Left cardiac atrium (tissue), 4 donors: ENCODE measurements at regions not wholly inside any gene's neighbourhood (a gene's known extent, or its start where the extent isn't known, plus 50 kb on each side); places are given as distances from the start of the nearest gene placed in this dataset.

Experiments used
- ATAC-seq, 2 donors: fragments of 200-7000 bp; cut with Tn5 transposase; one replicate each; pipeline ENCODE4 v1.9.1; 2020; ENCODE audit warnings: mild to moderate bottlenecking in 2 of 2, moderate library complexity in 2 of 2
- DNase-seq: peaks from one replicate; pipeline ENCODE4 v3.0.0-alpha.2; 2020
- intact Hi-C, 2 donors: fragments of 100-400 bp; cut with DNase I; formaldehyde crosslinking; loops; one replicate each; pipeline versions ENCODE4 v1.14.1 to v1.15.1; 2022 to 2023
- donor health status: DM: no; HTN: yes; CAD: no.
- donor health status: DM: no; HTN: yes; CAD: no; lungs with severe emphysema.
- donor health status: DM: yes; HTN: yes; CAD: no.
- donor health status: Dilated cardiomyopathy.

DNA sequence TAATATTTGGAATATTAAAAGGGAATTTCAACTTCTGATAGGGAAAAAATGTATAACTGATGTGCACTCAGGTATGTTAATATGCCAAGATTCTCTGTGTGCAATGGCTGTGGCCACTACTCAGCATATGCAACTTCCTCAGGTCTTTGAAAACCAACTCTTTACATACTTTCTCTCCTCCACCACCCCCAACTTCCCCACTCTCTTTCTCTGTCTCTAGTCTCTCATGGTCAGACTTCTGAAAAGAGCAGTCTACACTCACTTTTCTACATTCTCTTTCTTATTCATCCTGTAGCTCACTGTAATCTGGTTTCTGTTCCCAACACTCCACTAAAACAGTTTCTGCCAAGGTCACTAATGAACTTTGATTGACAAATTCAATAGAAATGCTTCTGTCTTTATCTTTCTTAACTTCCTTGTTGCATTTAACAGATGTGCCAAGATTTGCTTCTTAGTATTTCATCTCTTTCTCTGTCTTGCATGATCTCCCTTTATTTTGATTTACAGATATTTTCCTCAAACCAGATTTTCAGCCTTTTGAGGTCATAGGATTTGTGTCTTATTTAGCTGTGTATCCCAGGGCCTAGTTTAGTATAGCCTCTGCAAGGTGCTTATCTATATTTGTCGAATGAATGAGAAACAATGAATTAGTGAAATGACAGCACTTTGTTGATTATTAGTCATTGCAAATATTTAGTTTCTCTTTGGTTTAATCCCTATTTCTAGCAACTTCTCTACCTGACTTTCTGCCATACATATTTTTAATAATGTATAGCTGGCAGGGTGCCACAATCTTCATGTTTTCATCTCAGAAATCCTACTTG is 168.9 kb downstream of the LMO4 start:
- intact Hi-C loops, result no loop called here
- ATAC-seq (no peak), DNase-seq (no peak)

DNA sequence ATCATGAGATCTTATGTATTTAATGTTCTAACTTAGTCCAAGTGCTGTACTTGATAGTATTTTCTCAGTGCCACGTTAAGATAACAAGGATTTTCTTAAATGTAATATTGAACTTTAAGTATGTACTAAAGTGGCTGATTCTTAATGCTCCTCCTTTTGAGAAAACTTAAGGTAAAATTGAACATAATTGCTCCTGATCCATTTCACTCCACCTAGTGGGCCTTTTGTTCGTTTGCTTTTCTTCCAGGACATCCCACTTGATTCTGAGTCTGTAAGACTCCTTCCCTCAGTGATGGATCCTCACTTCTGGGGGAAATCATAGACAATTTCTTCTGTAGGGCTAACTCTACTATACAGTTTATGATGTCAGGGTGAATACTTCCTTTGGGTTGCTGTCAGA is 173.1 kb downstream of the LMO4 start:
- ATAC-seq (no peak), DNase-seq (no peak)
- intact Hi-C loops, result no loop called here

DNA sequence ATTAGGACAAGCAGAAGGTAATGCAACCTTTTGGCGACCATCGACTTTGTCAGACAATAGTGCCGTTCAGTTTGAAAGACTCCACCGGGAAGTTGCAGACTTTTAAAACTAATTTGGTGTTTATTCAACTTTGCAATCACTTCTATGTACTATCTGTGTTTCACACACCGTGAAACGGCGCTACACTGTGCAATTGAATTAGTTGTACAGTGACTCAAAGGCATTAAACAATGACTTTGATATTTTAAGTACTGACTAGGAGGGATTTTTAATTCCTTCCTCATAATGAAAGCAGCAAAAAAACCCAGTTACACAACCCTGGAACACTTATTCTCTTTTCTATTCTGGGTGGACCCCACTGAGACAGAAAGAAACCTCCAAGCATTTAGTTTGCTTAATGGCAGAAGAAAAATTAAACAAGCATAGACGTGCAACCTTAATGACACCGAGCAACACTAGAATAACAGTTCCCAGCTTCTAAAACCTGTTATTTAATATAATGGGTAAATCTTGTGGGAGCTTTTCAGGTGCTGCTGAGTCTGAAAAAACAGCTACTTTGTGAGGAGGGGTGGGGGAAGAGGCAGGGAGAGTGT is 176.8 kb downstream of the LMO4 start:
- intact Hi-C loops, result no loop called here
- ATAC-seq, result no peak
- no peak for DNase-seq

DNA sequence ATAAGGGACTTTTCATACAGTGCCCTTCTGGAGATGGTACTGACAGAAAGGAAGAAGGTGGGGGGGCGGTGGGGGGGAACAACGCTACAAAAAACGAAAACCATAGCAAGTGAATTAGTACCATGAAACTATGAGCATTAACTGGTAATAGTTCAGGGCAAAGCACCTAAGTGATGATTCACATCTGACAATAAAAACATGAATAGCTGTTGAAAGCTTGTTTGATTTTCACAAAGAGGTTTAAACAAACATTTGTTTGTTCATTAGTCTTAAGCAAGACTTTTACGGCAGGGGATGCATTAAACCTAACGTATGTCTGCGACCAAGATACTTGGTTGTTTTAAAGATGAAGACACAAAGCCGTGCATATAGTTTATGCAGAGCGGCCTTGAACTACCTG is 177.5 kb downstream of the LMO4 start:
- no peak for DNase-seq
- intact Hi-C loops, result no loop called here
- ATAC-seq, result no peak

DNA sequence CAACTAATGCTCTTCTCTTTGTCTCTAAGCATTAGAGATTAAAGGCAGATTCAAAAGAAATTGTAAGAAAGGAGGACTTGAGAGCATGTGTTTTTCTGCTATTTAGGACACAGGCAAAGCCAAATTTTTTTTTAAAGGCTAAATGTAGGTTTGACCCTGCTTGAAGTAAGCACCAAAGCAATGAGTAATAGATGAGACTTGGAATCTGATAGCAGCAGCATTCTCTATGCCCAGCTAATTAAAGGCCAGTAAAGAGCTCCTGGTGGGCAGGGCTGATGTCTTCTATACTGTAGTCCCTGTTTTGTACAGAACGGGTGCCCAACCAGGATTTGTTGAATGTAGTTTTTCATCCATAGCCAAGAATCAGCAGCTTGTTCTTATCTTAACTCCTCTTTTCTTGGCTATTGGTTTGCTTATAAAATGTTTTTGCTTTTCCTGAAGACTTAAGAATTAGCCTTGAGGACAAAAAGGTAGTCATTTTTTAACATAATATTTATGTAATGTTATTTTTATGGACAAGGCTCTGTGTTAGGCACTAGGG is 179.6 kb downstream of the LMO4 start:
- intact Hi-C loops, result no loop called here
- ATAC-seq (peak in 1 of 2 donors; percentile 71), DNase-seq (no peak)

DNA sequence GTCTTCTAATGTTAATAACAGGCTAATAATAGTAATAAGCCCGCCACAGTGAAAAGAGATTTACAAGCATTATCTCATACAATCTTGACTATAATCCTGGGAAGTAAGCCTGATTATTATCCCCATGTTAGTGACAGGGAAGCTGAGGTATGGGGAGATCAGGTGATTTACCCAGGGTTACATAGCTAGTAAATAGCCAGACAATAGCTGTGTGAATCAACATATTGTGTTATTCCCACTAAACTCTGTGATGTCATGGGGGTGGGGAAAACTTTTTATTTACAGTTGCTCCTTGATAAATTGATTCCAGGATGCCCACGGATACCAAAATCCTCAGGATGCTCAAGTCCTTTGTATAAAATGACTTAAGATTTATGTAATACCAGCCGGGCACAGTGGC is 181.9 kb downstream of the LMO4 start:
- no peak for ATAC-seq
- no peak for DNase-seq
- intact Hi-C loops, result no loop called here

DNA sequence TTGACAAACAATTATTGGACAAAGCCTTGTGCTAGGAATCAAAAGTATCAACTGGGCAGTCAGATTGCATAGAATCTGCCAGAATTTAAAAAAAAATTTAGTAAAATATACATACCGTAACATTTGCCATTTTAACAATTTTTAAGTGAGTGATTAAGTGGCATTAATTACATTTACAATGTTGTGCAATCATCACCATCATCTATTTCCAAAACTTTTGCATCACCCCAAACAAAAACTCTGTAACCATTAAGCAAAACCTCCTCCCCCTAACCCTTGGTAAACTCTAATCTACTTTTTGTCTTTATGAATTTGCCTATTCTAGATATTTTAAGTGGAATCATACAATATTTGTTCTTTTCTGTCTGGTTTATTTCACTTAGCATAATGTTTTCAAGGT is 182.8 kb downstream of the LMO4 start:
- intact Hi-C loops, result no loop called here
- ATAC-seq (no peak), DNase-seq (no peak)

DNA sequence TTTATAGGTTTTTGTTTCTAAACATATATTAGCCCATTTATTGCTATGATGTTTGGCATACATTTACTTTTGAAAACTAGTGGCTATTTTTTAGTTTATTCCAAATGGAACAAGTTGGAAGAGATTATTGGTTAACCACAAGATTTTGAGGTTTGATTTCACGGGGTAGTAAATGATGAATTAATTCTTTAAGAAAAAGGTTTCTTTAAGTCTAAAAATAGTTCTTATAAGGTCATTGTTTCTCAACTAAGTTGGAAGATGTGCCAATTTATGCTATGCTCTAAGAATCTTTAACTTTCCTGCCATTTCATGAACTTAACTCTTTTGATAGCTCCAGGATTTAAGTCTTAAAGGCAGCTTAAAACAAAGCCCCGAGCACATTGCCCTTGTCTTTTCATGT is 183.8 kb downstream of the LMO4 start:
- ATAC-seq (no peak), DNase-seq (no peak)
- intact Hi-C loops, result no loop called here

DNA sequence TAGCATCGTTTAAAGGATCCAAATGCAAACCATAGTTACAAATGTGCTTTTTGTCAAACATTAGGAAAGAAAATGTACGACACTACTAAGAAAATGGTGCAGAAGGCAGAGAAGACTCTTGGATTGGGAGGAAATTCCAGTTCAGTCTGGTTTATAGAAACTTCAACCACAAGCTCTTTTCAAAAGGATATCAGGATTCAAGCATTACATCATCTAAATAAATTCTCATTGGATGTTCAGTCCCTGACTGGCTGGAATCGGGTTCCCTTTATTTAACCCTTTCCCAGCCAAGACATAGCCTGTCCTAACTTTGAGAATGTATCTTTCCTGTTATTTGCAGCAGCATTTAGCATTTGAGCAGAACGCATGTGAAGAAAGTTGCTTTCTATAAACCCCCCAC is 184.6 kb downstream of the LMO4 start:
- ATAC-seq, result peak in 1 of 2 donors; percentile 22

DNA sequence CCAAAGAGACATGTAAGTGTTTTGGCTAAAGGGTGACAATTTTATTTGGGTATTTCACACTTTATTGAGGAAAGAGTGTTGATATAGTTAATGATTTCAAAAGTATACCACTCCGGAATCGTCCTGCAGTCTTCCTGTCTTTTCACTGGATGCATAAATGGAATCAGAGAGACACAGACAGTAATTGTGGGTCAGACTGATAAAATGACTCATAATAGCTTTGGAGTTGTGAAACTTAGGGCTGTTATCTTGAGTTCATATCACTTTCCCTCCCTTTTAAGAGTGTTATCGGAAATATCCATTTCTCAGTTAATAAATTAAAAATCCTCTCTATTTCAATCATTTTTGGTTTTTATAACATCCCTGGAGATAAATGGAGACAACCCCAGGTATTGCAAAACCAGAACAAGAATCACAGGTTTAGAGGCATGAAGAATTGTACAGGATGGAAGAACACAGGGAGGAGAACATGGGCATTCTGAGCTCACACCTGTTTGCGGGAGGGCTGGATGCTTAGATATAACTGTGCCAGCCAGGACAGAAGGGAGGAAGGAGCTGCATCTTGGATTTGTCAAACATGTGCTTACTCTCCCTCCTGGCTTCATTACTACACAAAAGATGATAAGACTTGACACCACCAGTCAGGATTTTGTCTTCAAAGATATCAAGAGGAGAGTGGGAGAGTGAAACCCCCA is 185.4 kb downstream of the LMO4 start:
- peak in 1 of 2 donors; percentile 88 for ATAC-seq
- intact Hi-C loops, result no loop called here
- DNase-seq, result no peak

More for the DNA sequence above, 184.6 kb downstream of the LMO4 start:
- no peak for DNase-seq
- intact Hi-C loops, result no loop called here

DNA sequence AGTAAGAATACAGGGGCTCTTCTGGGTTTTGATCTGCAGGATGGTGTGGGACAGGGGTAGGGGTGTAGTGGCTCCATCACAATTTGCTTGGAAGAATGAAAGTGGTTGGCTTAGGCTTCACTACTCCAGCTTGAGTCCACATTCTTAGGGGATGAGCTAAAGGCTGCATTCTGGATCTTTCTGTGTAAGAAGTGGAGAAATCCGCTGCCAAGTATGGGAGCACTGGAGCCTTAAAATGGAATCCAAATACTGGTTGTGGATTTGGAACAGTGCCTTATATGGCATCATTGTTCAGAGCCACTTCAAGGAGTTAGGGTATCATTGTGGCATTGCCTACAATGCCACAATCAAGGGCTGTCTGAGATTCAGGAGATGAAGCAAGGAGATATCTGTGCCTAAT is 187.1 kb downstream of the LMO4 start:
- intact Hi-C loops, result no loop called here
- DNase-seq, result no peak
- peak; percentile 14 to 34 for ATAC-seq

DNA sequence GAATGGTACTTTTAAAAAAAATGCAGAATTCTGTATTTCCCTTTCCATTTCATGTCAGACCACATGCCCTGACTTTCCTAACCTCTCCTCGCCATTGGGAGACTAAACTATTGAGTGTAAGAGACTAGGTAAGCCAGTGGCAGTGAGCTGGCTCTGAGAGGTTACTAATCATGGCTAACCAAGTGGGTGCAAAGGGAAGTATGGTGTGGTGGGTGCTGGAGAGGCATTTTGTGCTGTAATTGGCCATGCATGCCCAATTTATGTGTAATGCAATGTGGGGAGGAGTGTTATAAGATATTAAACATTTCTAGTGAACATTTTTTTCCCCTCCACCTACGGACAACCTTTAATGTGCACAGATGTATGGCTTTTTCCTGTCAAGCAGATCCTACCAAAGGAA is 190.1 kb downstream of the LMO4 start:
- ATAC-seq (no peak), DNase-seq (no peak)
- intact Hi-C loops, result no loop called here

DNA sequence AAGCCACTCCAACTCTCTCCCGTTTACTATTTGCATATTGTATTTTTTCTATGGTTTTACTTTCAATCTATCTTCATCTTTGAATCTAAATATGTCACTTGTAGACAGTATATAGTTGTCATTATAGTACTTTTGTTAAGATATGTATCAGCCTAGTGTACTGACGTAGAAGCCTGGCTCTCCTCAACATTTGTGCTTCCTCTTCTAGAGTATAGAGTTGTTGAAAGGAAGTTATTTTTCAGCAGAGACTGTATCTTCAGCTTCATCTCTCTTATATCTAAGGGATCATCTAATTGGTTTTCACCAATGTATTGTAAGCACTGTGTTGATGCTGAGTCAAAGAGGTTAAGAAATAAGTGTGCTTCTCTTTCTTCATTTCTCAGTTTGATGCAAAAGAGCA is 192.8 kb downstream of the LMO4 start:
- intact Hi-C loops, result no loop called here
- no peak for DNase-seq
- no peak for ATAC-seq

DNA sequence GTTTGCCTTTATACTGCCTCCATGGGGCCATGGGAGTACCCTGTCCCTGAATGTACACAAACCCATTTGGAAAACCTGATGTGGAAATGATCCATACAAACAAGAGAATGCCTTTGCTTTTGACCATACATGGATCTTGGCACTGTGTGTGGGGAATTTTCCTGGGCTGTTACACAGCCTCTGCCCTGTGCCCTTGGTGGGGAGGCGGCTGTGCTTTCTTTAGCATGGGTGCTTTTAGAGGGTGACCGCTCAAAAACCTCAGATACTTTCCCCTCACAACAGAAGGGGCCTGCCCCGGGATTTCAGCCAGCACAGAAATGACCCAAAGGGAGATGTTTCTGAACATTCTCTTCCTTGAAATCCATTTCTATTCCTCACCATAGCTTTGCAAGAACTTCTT is 194.8 kb downstream of the LMO4 start:
- DNase-seq (no peak), ATAC-seq (peak; percentile 36 to 70)
- intact Hi-C loops, result no loop called here

DNA sequence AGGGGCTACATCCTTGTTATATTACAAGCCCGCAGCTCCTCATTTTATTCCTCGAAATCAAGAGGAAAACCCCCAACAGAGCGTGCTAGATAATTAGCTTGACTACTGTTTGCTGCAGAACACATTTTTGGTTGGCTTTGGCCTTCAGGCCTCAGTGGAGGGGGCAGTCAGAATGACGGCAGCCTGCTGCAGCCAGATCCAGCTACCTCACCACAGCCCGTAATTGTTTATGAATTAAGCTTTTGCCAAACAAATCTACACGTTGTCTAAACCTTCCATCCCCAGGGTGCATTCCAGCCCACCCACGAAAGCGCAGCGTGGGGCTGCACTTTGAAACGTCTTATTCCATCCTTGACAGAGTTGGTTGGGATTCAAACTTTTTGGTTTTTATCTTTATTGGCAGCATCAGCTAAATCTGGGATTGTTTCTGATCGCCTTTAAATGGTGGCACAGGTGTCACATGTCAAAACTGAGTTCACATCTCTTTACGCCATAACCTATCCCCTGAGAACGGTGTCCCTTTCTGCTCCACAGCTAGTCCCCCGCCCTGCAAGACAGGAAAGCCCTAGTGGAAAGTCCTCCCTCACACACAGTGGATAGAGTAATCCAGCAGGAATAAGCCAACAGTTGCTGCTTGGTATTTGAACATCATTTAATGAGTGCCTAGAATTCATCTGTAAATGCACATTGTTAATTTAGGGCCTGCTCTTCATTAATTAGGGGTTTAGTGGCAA is 195.5 kb downstream of the LMO4 start:
- intact Hi-C loops, result no loop called here
- DNase-seq (no peak), ATAC-seq (peak; percentile 51 to 63)

DNA sequence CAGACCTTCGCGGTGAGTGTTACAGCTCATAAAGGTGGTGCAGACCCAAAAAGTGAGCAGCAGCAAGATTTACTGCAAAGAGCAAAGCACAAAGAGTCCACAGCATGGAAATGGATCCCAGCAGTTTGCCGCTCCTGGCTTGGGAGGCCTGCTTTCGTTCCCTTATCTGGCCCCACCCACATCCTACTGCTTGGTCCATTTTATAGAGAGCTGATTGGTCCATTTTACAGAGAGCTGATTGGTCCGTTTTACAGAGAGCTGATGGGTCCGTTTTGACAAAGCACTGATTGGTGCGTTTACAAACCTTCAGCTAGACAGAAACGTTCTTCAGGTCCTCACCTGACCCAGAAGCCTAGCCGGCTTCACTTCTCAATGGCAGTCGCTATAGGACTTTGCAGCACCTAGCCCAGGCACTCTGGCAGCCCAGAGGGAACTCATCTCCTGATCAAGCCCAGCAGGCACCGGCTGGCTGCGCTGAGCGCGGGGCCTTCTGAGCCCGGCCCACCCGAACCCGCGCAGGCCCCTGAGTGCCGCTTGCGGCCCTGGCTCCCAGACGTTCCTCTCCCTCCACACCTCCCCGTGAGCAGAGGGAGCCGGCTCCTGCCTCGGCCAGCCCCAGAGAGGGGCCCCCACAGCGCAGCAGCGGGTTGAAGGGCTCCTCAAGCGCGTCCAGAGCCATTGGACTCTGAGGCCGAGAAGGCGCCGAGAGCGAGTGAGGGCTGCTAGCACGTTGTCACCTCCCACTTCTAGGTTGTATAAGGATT is 200.3 kb downstream of the LMO4 start:
- ATAC-seq (no peak), DNase-seq (no peak)
- intact Hi-C loops, result no loop called here

DNA sequence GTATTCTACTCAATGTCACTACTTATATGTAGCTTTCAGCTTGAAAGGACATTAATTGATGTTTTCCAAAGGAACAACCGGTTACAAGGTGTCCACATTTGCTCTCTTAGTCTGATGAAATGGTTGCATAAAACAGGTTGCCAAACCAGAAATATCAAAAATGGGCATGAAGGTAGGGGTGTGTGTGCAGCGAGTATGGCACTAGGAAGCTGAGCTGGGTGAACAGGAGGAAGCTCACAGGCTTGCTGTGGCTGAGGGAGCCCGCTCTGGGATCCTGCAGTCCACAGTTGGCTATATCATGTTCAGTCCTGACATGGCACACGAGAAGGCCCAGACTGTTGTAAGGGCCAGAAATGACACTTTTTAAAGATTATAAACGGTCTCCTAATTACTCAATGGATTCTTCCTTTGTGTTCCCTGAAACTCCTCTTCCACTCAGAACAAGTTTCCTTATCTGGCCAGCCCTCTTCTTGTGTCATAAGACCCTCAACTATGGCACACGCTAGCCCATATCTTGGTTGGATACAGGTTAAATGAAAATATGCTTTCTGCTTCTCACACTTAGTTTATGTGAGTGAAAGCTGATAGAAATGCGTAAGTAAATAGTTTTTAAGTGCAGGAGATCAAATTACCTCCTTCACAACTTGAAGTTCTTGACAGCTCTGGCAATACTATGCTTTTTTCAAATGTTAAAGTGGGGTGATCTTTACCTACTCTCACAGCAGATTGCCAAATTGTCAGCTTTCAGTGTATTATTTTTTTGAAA is 201.5 kb downstream of the LMO4 start:
- ATAC-seq (no peak), DNase-seq (no peak)
- intact Hi-C loops, result no loop called here

DNA sequence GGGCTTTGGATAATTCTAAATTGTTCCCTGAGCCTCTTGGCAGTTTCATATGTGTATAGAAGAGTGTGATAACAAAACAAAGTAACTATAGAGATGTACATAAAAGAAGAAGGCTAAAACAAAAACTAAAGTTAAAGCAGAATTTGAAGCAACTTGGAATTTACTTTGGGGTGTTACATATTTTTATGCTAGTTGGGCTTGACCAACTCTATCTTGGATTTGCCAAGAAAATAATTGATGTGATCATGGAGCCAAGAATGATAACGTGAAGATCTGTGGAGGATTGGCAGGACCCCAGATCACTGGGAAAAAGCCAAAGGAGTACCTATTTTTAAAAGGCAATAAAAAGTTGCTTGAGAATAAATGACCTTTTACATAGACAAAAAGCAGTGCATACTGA is 206.9 kb downstream of the LMO4 start:
- ATAC-seq, result peak in 1 of 2 donors; percentile 17
- intact Hi-C loops, result no loop called here
- no peak for DNase-seq
